Stomach (tissue), 8 donors: ENCODE measurements at regions not wholly inside any gene's neighbourhood (a gene's known extent, or its start where the extent isn't known, plus 50 kb on each side); places are given as distances from the start of the nearest gene placed in this dataset.

Experiments used
- DNase-seq, 2 donors: peaks; one replicate each; pipeline versions ENCODE4 v3.0.0 to v3.0.0-alpha.2; 2013 to 2019
- H3K27ac ChIP-seq, 5 donors: fragments of 200-600 bp in 4 of 5; sonication (generic) in 4 of 5; one replicate each; pipeline ENCODE4 v1.5.1; 2013 to 2019; ENCODE audit warnings: mild to moderate bottlenecking in 1 of 5, moderate library complexity in 1 of 5
- H3K27me3 ChIP-seq, 3 donors: fragments of 200-600 bp; sonication (generic); one replicate each; pipeline ENCODE4 v1.5.1; 2017 to 2019; ENCODE audit warnings: mixed run types in 1 of 3
- H3K36me3 ChIP-seq, 4 donors: fragments of 200-600 bp; sonication (generic); 1 replicate in 3 of 4; 2 replicates in 1 of 4; pipeline ENCODE4 v1.5.1; 2016 to 2019
- H3K4me1 ChIP-seq, 4 donors: fragments of 200-600 bp; sonication (generic); one replicate each; pipeline ENCODE4 v1.5.1; 2016 to 2019
- H3K4me3 ChIP-seq, 4 donors: fragments of 200-600 bp; sonication (generic) in 3 of 4; one replicate each; pipeline ENCODE4 v1.5.1; 2016 to 2019; ENCODE audit warnings: mild to moderate bottlenecking in 1 of 4
- H3K9me3 ChIP-seq, 4 donors: fragments of 200-600 bp; sonication (generic); one replicate each; pipeline ENCODE4 v1.5.1; 2016 to 2019
- CTCF ChIP-seq, 7 experiments: fragments of 450-650 bp in 4 of 7; fragments of 200-600 bp in 3 of 7; sonication (generic) in 3 of 7; IDR thresholded peaks; one replicate each; pipeline ENCODE4 v1.5.1; 2016 to 2019; ENCODE audit warnings: antibody characterized with exemption in 7 of 7, control low read depth in 2 of 7, mild to moderate bottlenecking in 1 of 7
- EP300 ChIP-seq: sonication (generic); formaldehyde crosslinking; IDR thresholded peaks from one replicate; pipeline ENCODE4 v1.6.1; 2017; ENCODE audit warnings: antibody characterized with exemption
- POLR2A ChIP-seq, 4 donors: fragments of 450-650 bp; IDR thresholded peaks; one replicate each; pipeline ENCODE4 v1.6.1; 2016; ENCODE audit warnings: antibody characterized with exemption in 4 of 4, control low read depth in 2 of 4, mild to moderate bottlenecking in 1 of 4, moderate library complexity in 1 of 4
- POLR2AphosphoS5 ChIP-seq, 3 donors: sonication (generic); formaldehyde crosslinking; IDR thresholded peaks; one replicate each; pipeline ENCODE4 v1.6.1; 2016; ENCODE audit warnings: antibody characterized with exemption in 3 of 3
- WGBS, 5 donors: extraction: QIAGEN DNeasy Blood & Tissue Kit in 3 of 5; methylation state at CpG; one replicate each; pipeline versions ENCODE4 v1.1.5 to v1.1.7; 2013 to 2018; 5-methylcytosine and 5-hydroxymethylcytosine counted together
- intact Hi-C: fragments of 100-400 bp; cut with DNase I; formaldehyde crosslinking; loops from one replicate; pipeline ENCODE4 v1.15.1; 2023; ENCODE audit warnings: low total_unique reads
- donor health status: healthy with polysubstance abuse.
- donor health status: Bipolar disorder and iron deficiency.
- donor health status: healthy.

GRCh38 chr20:24332956-24333355 lies 136.5 kb upstream of the SYNDIG1 start:
- no peak overlapping the region for H3K4me3 ChIP-seq
- H3K4me1 ChIP-seq, result no peaks in the 10 kb centered on the region
- H3K27ac ChIP-seq, result no peak overlapping the region
- no peak for TF ChIP-seq CTCF (IDR thresholded peaks at IDR 0.05)
- TF ChIP-seq EP300, result no peak
- no peak for TF ChIP-seq POLR2A (IDR thresholded peaks at IDR 0.05)
- TF ChIP-seq POLR2AphosphoS5 (IDR thresholded peaks at IDR 0.05), result no peak
- H3K36me3 ChIP-seq, result no peaks in the 10 kb centered on the region
- H3K9me3 ChIP-seq, result no peaks in the 10 kb centered on the region
- intact Hi-C loops, result no loop called here
- no peak for DNase-seq
- no peaks in the 10 kb centered on the region for H3K27me3 ChIP-seq

- 77 to 95% (median 94%) methylated on average over 4 of the region's 4 CpGs for WGBS, 5 donors
- no peaks in the 10 kb centered on the region for H3K4me1 ChIP-seq
- TF ChIP-seq EP300 (no peak), POLR2A (IDR thresholded peaks at IDR 0.05) (no peak), CTCF (IDR thresholded peaks at IDR 0.05) (no peak), POLR2AphosphoS5 (IDR thresholded peaks at IDR 0.05) (no peak)
Observed at GRCh38 chr20:24331939-24332338, 137.5 kb upstream of the SYNDIG1 start.

GRCh38 chr20:24328901-24329300 lies 140.5 kb upstream of the SYNDIG1 start:
- no peaks in the 10 kb centered on the region for H3K9me3 ChIP-seq
- no peaks in the 10 kb centered on the region for H3K36me3 ChIP-seq
- no peaks in the 10 kb centered on the region for H3K4me1 ChIP-seq
- H3K27ac ChIP-seq, result no peak overlapping the region
- intact Hi-C loops, result no loop called here
- 71 to 83% (median 74%) methylated on average over 2 of the region's 2 CpGs for WGBS, 5 donors
- H3K4me3 ChIP-seq, result no peak overlapping the region
- DNase-seq, result no peak
- no peaks in the 10 kb centered on the region for H3K27me3 ChIP-seq
- TF ChIP-seq POLR2AphosphoS5 (IDR thresholded peaks at IDR 0.05) (no peak), EP300 (no peak), POLR2A (IDR thresholded peaks at IDR 0.05) (no peak), CTCF (IDR thresholded peaks at IDR 0.05) (no peak)

More at GRCh38 chr20:24331939-24332338, 137.5 kb upstream of the SYNDIG1 start:
- Histone ChIP-seq H3K9me3 (no peaks in the 10 kb centered on the region), H3K27ac (no peak overlapping the region), H3K27me3 (no peaks in the 10 kb centered on the region), H3K4me3 (no peak overlapping the region), H3K36me3 (no peaks in the 10 kb centered on the region)
- intact Hi-C loops, result no loop called here
- no peak for DNase-seq

- no peaks in the 10 kb centered on the region for H3K9me3 ChIP-seq
- intact Hi-C loops, result no loop called here
- TF ChIP-seq POLR2A (IDR thresholded peaks at IDR 0.05), result no peak
- no peak for TF ChIP-seq POLR2AphosphoS5 (IDR thresholded peaks at IDR 0.05)
- no peak for TF ChIP-seq EP300
- no peak for TF ChIP-seq CTCF (IDR thresholded peaks at IDR 0.05)
- WGBS, 5 donors, result 74 to 89% (median 83%) methylated on average over 3 of the region's 3 CpGs
- H3K36me3 ChIP-seq, result no peaks in the 10 kb centered on the region
- no peak overlapping the region for H3K27ac ChIP-seq
- no peak overlapping the region for H3K4me3 ChIP-seq
- no peaks in the 10 kb centered on the region for H3K27me3 ChIP-seq
- DNase-seq, result no peak
- H3K4me1 ChIP-seq, result no peaks in the 10 kb centered on the region
Observed at GRCh38 chr20:24321973-24322372, 147.5 kb upstream of the SYNDIG1 start.
